ENCODE measurements at regions not wholly inside any gene's neighbourhood (a gene's known extent, or its start where the extent isn't known, plus 50 kb on each side); places are given as distances from the start of the nearest gene placed in this dataset.

GRCh38 chr1:220982686-220983085 lies 103.4 kb downstream of the HLX start:
- DNase-seq (ENCODE audit: low read depth in 2 of 2): no peak

GRCh38 chr1:220983877-220984635 lies 104.8 kb downstream of the HLX start:
- DNase-seq (ENCODE audit: low read depth in 2 of 2): no peak

- DNase-seq (ENCODE audit: low read depth in 2 of 2): peak; percentile 14 to 67
Observed at GRCh38 chr1:220990427-220991339, 111.4 kb downstream of the HLX start.

GRCh38 chr1:220991506-220991905 lies 112.3 kb downstream of the HLX start:
- no peak for DNase-seq (ENCODE audit: low read depth in 2 of 2)

DNA sequence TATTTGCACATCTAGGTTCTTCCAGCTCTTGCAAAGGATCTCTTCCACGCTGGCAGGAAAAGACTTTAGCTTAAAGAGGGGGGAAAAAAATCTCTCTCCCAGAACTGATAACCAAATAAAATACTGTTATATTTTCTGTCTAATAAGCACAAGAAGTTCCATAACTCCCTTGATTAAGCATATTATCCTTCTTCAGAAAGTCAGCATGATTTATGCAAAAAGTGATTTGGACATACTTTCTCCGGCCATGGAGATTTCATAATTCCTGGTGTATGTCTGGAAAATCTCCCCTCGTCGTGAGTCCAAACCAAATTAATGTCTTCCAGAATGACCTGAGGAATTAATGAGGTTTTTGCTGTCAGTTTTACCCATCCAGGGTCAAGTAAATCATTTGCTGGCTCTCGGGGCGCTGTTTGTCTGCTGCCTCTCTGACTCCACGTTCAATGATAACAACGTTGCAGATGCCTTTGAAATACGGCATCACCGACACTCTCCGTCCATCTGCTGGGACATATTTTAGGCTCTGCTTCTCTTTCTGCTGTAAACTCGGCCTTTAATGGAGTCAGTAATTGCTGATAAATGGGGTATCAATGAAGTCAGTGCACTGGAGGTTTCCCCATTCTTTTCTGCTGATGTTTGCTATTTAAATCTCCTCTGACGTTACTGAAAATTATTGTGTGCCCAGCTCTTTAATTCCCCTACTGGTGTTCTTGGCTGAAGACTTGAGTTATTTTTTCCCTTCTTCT lies 112.9 kb downstream of the HLX start:
- no peak for DNase-seq (ENCODE audit: low read depth in 2 of 2)

DNA sequence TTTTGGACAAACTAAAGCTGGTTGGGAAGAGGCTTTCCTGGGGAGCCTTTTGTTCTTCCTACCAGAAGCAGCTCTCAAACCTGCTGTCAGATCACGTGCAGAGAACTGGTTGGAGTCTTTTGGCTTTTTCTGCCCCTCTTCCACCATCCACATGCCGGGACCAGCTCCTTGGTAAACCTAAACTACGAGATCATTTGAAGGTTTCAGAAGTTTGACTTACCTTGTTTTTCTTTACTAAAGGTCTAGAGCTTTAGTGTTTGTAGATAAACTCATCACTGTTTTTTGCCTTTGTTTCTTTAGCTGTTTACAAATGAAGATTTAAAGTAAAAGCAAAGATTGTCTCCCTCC lies 113.4 kb downstream of the HLX start:
- DNase-seq (ENCODE audit: low read depth in 2 of 2): no peak

- no peak for DNase-seq (ENCODE audit: low read depth in 2 of 2)
Observed at GRCh38 chr1:220994671-220995070, 115.4 kb downstream of the HLX start.

DNA sequence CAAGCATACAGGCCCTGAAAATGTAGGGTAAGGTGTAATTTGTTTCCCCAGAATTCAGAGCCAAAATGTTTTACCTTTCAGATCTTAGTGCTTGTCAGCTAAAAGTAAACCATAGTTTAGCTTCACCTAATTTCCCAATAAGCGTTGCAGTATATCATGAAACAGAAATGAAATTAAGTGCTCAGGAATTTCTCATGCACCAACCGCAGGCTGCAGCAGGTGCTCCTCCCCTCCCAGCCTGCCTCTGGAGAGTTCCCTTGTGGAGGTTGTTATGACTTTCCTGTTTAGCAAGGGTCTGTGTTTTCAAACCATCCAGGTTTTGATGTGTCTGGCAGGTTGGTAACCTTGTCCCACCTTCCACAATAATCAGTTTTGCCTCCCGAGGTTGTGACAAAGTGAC lies 118.5 kb downstream of the HLX start:
- no peak for DNase-seq (ENCODE audit: low read depth in 2 of 2)

- DNase-seq (ENCODE audit: low read depth in 2 of 2): peak in 1 of 2 donors; percentile 73
Observed at GRCh38 chr1:220999872-221000863, 120.9 kb downstream of the HLX start.

DNA sequence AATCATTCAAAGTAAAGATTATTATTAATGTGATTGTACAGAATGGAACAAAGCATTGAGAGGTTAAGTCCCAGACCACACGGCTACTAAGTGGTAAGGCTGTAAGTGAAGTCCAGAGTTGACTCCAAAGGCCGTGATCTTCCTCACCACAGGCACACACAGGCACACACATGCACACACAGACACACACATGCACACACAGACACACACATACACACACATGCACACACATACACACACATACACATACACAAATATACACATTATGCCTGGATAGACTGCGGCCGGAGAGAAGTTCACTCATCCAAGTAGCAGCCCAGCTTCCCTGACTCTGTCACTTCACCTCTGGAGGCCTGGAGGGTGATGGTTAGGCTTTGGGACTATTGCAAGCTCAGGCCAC lies 121.9 kb downstream of the HLX start:
- no peak for DNase-seq (ENCODE audit: low read depth in 2 of 2)

DNA sequence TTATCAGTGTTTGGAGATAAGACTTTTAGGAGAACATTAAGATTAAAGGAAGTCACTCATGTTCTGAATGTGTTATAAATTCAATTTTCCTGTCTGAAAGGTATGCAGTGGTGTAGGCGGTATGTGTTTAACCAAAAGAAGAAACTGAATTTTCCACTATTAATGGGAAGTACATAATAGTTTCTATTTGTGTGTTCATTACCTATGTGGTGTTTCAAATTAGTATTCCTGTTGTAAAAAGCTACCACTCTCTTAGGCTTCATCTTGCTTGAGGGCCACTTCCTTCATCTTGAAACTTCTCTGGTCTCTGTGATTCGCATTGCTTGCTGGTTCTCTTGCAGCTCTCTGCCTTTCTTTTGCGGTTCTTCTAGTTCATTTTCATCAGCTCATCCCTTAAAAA lies 123.4 kb downstream of the HLX start:
- DNase-seq (ENCODE audit: low read depth in 2 of 2): no peak

DNA sequence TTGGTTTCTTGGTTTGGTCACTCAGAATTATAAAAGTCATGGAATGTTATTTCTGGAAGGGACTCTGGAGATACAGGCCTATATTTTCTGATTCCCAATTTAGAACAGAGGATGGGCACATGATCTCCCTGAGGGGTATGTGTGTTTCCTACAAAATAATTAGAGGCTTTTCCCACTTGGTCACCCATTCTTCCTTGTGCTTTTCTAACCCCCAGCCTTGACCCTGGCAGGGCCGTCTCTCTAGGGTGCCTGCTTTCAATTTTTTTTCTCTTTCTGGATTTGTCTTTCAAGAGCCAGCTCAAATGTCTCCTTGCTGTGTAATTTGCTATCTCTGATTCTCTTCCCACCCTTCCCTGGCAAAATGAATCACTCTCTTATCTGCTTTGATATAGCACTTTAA lies 131.9 kb downstream of the HLX start:
- no peak for DNase-seq (ENCODE audit: low read depth in 2 of 2)

- no peak for DNase-seq (ENCODE audit: low read depth in 2 of 2)
Observed at GRCh38 chr1:221012120-221012519, 132.9 kb downstream of the HLX start.

DNA sequence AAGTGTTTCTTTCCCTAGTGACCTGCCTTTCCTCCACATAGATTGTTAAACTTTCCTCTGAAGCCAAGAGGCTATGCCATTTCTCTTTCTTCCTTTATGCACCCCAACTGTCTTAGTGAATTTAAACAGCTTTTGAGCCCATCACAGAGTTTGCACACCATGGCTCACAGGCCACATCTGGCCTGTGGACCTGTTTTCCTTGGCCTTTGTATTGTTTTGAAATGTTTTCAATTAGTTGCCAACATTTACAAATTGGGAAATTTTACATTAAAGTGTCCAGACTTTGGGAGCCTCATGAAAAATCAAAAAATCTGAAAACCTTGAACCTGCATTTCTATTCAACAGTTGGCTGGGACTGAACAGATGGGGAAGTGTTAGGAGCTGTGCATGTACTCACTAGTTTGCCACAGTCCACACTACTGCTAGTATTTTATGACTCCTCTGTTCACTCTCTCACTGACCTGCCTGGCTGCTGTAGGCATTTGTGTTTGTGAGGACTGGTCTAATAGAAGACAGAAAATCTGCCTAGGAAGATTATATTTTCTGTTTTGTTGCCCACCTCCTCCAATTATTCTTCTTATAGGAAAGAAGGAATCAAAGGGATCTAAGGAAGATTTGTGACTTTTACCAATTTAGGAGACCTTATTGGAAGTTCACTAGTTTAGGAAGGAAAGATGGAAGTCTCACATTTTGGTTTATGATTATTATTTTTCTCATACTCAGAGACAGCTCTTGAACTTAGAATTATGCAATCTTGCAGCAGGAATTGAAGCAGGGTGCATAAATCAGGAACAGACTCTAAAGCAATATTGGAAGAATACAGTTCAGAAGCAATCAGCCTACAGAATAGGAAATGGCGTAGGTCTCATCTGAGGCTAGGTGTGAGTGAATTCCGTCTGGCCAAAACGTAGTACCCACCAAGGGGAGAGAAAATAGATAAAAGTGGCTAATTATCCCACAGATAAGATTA lies 134.7 kb downstream of the HLX start:
- DNase-seq (ENCODE audit: low read depth in 2 of 2): no peak

DNA sequence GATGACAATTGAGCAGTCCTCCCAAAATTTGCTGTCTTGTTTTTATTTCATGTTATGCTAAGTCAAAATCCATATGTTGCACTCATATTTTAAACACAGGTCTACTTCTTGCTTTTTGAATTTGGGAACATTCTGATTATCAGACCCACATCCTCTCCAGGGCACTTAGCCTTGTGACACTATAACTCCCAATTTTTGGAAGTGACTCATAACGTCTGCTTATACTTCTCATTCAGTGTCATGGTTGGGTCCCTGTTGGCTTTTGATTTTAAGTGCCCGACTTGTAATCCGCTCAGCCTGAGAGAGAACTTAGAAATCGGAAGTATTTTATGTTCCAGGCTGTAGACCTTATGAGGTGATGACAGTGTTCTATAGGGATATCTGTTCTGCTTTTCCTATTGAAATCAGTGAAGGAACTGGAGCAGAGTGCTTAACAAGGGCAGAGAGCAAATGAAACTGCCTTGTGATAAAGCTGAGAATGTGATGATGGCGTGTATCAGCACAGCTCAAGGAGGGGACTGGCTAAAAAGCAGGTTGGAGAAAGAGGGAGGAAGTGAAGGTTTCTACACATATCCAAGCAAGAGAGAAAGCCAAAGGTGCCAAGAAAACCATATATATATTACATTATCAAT lies 136.0 kb downstream of the HLX start:
- DNase-seq (ENCODE audit: low read depth in 2 of 2): no peak

GRCh38 chr1:221016751-221017150 lies 137.5 kb downstream of the HLX start:
- no peak for DNase-seq (ENCODE audit: low read depth in 2 of 2)

GRCh38 chr1:221018414-221018813 lies 139.2 kb downstream of the HLX start:
- no peak for DNase-seq (ENCODE audit: low read depth in 2 of 2)

DNA sequence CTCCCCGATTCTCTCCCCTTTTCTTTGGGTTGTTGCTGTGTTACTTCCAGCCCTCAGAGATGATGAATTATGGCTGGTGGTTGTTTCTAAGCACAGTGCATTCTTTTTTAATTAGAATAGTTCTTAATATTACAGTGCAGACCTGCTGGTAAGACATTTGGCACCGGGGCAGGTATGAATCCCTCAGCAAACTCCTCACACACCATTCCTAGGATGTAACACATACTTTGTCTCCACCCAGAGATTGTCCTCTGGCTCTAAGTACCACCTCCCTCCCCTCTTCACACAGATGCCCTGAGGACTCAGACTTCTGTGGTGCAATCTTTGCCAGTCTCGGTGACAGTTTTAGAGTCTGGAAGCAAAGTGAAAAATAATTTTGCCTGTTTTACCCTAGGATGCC lies 143.1 kb downstream of the HLX start:
- DNase-seq (ENCODE audit: low read depth in 2 of 2): no peak

GRCh38 chr1:221023482-221023881 lies 144.2 kb downstream of the HLX start:
- DNase-seq (ENCODE audit: low read depth in 2 of 2): no peak

All from dermis microvascular lymphatic vessel endothelial cell (primary cell).